Upper lobe of left lung (tissue), 6 donors: ENCODE measurements at regions not wholly inside any gene's neighbourhood (a gene's known extent, or its start where the extent isn't known, plus 50 kb on each side); places are given as distances from the start of the nearest gene placed in this dataset.

Source experiments
- ATAC-seq, 2 donors: fragments of 200-7000 bp; cut with Tn5 transposase; one replicate each; pipeline ENCODE4 v1.9.1; 2022; ENCODE audit warnings: mild to moderate bottlenecking in 2 of 2, moderate library complexity in 2 of 2; ENCODE audit not compliant: low FRiP score in 2 of 2
- DNase-seq, 2 donors: peaks; one replicate each; pipeline ENCODE4 v3.0.0-alpha.2; 2019 to 2020
- H3K27ac ChIP-seq, 4 donors: fragments of 200-600 bp; sonication (generic); one replicate each; pipeline ENCODE4 v1.5.1; 2016 to 2019
- H3K27me3 ChIP-seq, 4 donors: fragments of 200-600 bp; sonication (generic); one replicate each; pipeline ENCODE4 v1.5.1; 2017 to 2019
- H3K36me3 ChIP-seq, 4 donors: fragments of 200-600 bp; sonication (generic); one replicate each; pipeline ENCODE4 v1.5.1; 2016 to 2019
- H3K4me1 ChIP-seq, 4 donors: fragments of 200-600 bp; sonication (generic); one replicate each; pipeline ENCODE4 v1.5.1; 2018 to 2019
- H3K4me3 ChIP-seq, 4 donors: fragments of 200-600 bp; sonication (generic); one replicate each; pipeline ENCODE4 v1.5.1; 2017 to 2019; ENCODE audit warnings: mild to moderate bottlenecking in 2 of 4, moderate library complexity in 1 of 4
- H3K9me3 ChIP-seq, 4 donors: fragments of 200-600 bp; sonication (generic); one replicate each; pipeline ENCODE4 v1.5.1; 2018 to 2019
- EP300 ChIP-seq, 4 donors: sonication (generic); formaldehyde crosslinking; IDR thresholded peaks; one replicate each; pipeline ENCODE4 v1.5.1; 2017; ENCODE audit warnings: antibody characterized with exemption in 4 of 4, control low read depth in 2 of 4
- POLR2A ChIP-seq, 4 donors: fragments of 450-650 bp; IDR thresholded peaks; one replicate each; pipeline ENCODE4 v1.5.1; 2016 to 2017; ENCODE audit warnings: antibody characterized with exemption in 4 of 4, mild to moderate bottlenecking in 2 of 4
- POLR2AphosphoS5 ChIP-seq, 2 donors: sonication (generic); formaldehyde crosslinking; IDR thresholded peaks; one replicate each; pipeline ENCODE4 v1.5.1; 2017; ENCODE audit warnings: antibody characterized with exemption in 2 of 2
- WGBS, 2 donors: methylation state at CpG; one replicate each; pipeline ENCODE4 v1.1.5; 2017 to 2018; 5-methylcytosine and 5-hydroxymethylcytosine counted together
- TF ChIP-seq, protein P1 (sequence below), 6 experiments: fragments of 450-650 bp in 4 of 6; fragments of 200-600 bp in 2 of 6; sonication (generic) in 2 of 6; IDR thresholded peaks; one replicate each; pipeline ENCODE4 v1.5.1; 2016 to 2019; ENCODE audit warnings: antibody characterized with exemption in 6 of 6
- donor health status: DM: no; HTN: no; CAD: no; lungs with moderate emphysema.
- donor health status: DM: no; HTN: yes; CAD: no; lungs with severe emphysema.

DNA sequence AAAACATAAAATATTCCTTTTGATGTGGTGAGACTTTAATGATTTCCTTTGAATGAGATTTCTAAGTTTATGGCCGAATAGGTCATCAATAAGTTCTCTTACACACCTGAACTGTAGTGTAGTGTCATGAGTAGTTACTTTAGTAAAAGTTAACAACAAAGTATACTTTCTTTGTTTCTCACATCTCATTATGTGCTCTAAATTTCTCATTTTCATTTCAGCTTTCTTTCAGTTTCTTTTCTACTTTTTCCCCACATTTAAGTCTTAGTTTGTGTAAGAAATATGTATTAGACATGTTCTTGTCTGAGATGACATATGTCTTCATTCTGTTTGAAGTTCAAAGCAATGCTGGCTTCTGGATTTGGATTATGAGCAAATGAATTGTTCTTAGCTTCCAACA, 348.1 kb downstream of the ANKRD7 start:
- Histone ChIP-seq H3K4me3 (no peak overlapping the region), H3K36me3 (no peaks in the 10 kb centered on the region), H3K4me1 (no peaks in the 10 kb centered on the region), H3K27me3 (no peaks in the 10 kb centered on the region), H3K27ac (no peak overlapping the region), H3K9me3 (no peaks in the 10 kb centered on the region)
- 55 to 73% methylated on average over 1 of the region's 1 CpG for WGBS, 2 donors
- ATAC-seq, result no peak
- no peak for DNase-seq
- TF ChIP-seq POLR2A (IDR thresholded peaks at IDR 0.05) (no peak), POLR2AphosphoS5 (IDR thresholded peaks at IDR 0.05) (no peak), EP300 (IDR thresholded peaks at IDR 0.05) (no peak)
- TF ChIP-seq, protein P1, sequence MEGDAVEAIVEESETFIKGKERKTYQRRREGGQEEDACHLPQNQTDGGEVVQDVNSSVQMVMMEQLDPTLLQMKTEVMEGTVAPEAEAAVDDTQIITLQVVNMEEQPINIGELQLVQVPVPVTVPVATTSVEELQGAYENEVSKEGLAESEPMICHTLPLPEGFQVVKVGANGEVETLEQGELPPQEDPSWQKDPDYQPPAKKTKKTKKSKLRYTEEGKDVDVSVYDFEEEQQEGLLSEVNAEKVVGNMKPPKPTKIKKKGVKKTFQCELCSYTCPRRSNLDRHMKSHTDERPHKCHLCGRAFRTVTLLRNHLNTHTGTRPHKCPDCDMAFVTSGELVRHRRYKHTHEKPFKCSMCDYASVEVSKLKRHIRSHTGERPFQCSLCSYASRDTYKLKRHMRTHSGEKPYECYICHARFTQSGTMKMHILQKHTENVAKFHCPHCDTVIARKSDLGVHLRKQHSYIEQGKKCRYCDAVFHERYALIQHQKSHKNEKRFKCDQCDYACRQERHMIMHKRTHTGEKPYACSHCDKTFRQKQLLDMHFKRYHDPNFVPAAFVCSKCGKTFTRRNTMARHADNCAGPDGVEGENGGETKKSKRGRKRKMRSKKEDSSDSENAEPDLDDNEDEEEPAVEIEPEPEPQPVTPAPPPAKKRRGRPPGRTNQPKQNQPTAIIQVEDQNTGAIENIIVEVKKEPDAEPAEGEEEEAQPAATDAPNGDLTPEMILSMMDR (IDR thresholded peaks at IDR 0.05), result no peak

DNA sequence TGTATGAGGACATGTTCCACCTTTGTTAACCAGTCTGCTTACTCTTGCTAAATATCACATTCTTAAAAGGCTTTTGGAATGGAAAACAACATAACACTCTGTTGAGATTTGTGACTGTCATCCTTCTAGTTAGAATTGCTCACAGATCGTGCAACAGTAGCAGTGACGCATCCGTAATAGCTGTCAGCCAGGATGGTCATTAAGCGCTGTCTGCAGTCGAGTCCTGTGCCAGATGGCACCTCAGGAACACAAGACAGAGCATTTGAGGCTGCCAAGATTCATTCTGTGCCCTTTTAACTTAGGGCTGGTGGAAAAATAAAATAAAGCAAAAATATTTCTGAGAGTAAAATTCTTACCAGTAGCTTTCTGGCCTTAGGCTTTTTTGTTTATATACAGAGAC, 348.6 kb downstream of the ANKRD7 start:
- Histone ChIP-seq H3K27ac (no peak overlapping the region), H3K27me3 (no peaks in the 10 kb centered on the region), H3K9me3 (no peaks in the 10 kb centered on the region), H3K4me1 (no peaks in the 10 kb centered on the region), H3K36me3 (no peaks in the 10 kb centered on the region), H3K4me3 (no peak overlapping the region)
- ATAC-seq (peak in 1 of 2 donors; percentile 40), DNase-seq (no peak)
- WGBS, 2 donors, result 68 to 73% methylated on average over 5 of the region's 5 CpGs
- TF ChIP-seq, protein P1 (IDR thresholded peaks at IDR 0.05), result no peak
- no peak for TF ChIP-seq EP300 (IDR thresholded peaks at IDR 0.05)
- no peak for TF ChIP-seq POLR2AphosphoS5 (IDR thresholded peaks at IDR 0.05)
- no peak for TF ChIP-seq POLR2A (IDR thresholded peaks at IDR 0.05)

DNA sequence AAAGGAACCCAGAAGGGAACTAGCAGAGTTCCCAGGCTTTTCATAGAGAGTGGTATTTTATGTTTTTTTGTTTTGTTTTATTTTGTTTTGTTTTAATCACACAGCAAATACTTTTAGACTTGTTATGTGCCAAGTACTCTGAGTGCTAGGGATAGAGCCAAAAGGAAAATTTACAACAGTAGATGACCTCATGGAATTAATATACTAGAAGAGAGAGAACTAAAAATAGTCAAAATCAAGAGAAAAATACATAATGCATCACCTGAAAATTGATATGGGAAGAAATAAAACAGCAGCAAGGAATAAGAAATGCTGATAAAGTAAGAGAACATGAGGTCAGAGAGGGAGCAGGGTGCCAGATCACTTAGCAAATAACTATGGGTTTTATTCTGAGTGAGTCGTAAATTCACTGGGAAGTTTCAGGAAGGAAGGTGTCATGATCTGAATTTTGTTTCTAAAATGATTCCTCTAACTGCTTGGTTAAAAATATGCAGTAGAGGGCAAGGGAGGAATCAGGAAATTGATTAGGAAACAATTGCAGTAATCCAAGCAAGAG, 351.0 kb downstream of the ANKRD7 start:
- Histone ChIP-seq H3K4me3 (no peak overlapping the region), H3K9me3 (no peaks in the 10 kb centered on the region), H3K4me1 (no peaks in the 10 kb centered on the region), H3K36me3 (no peaks in the 10 kb centered on the region), H3K27ac (no peak overlapping the region), H3K27me3 (no peaks in the 10 kb centered on the region)
- ATAC-seq (no peak), DNase-seq (no peak)
- TF ChIP-seq POLR2AphosphoS5 (IDR thresholded peaks at IDR 0.05) (no peak), POLR2A (IDR thresholded peaks at IDR 0.05) (no peak), EP300 (IDR thresholded peaks at IDR 0.05) (no peak)
- TF ChIP-seq, protein P1 (IDR thresholded peaks at IDR 0.05), result no peak
- WGBS, 2 donors, result 22 to 36% methylated on average over 1 of the region's 1 CpG

DNA sequence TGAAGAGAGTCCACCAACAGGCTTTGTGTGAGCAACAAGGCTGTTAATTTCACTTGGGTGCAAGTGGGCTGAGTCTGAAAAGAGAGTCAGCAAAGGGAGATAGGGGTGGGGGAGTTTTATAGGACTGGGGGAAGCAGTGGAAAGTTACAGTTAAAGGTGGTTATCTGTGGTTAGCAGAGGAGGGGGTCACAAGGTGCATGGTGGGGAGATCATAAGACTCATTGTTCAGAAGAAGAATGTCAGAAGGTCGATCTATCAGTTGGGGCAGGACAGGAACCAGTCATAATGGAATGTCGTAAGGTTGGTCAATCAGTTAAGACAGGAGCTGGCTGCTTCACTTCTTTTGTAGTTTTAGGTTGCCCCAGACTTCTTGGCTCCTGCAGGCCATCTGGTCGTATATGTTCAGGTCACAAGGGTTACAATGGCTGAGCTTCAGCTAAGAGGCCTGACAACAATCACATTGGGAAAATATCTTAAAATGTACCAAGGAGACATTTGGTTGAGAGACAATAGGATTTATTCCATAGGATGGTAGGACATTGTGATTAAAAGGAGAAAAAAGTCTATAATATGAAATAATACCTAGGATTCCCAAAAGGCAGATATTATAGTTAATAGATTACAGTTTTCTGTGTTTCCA, 356.4 kb downstream of the ANKRD7 start:
- no peak for ATAC-seq
- Histone ChIP-seq H3K9me3 (no peaks in the 10 kb centered on the region), H3K4me3 (no peak overlapping the region), H3K4me1 (no peaks in the 10 kb centered on the region), H3K36me3 (no peaks in the 10 kb centered on the region), H3K27ac (no peak overlapping the region), H3K27me3 (no peaks in the 10 kb centered on the region)
- TF ChIP-seq EP300 (IDR thresholded peaks at IDR 0.05), result no peak
- no peak for TF ChIP-seq POLR2A (IDR thresholded peaks at IDR 0.05)
- TF ChIP-seq, protein P1 (IDR thresholded peaks at IDR 0.05), result no peak
- TF ChIP-seq POLR2AphosphoS5 (IDR thresholded peaks at IDR 0.05), result no peak
- WGBS, 2 donors, result 65% methylated on average over 3 of the region's 3 CpGs
- DNase-seq, result no peak

DNA sequence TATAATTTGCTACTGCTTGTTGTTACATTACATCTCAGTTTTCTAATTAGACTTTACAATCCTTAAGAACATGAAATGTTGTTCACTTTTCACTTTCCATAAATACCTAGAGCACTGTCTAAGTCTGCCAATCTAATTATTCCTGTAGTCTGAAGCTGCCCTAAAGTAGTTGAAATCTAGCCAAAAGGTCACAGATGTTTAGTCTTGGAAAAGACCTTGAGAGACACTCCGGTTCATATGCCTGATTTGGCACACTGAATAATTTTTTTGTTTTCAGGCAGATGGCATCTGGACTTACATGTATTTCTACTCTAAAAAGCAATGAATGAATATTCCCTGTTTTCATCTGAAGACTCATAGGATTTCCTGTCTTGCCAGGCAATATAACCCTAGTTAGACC, 359.1 kb downstream of the ANKRD7 start:
- no peaks in the 10 kb centered on the region for H3K27me3 ChIP-seq
- no peaks in the 10 kb centered on the region for H3K36me3 ChIP-seq
- ATAC-seq (no peak), DNase-seq (no peak)
- 37 to 63% methylated on average over 1 of the region's 1 CpG for WGBS, 2 donors
- no peak overlapping the region for H3K27ac ChIP-seq
- H3K4me1 ChIP-seq, result no peaks in the 10 kb centered on the region
- TF ChIP-seq POLR2A (IDR thresholded peaks at IDR 0.05) (no peak), POLR2AphosphoS5 (IDR thresholded peaks at IDR 0.05) (no peak)
- TF ChIP-seq, protein P1 (IDR thresholded peaks at IDR 0.05), result no peak
- no peak overlapping the region for H3K4me3 ChIP-seq
- H3K9me3 ChIP-seq, result no peaks in the 10 kb centered on the region
